HL-60 (cell line): ENCODE measurements at regions not wholly inside any gene's neighbourhood (a gene's known extent, or its start where the extent isn't known, plus 50 kb on each side); places are given as distances from the start of the nearest gene placed in this dataset.

ENCODE experiments used
- GABPA ChIP-seq: IDR thresholded peaks from 2 replicates; pipeline ENCODE4 v1.6.1; 2012; ENCODE audit warnings: low read depth
- POLR2AphosphoS5 ChIP-seq: IDR thresholded peaks from 2 replicates; pipeline ENCODE4 v1.6.1; 2012; ENCODE audit warnings: low read depth
- SPI1 ChIP-seq: IDR thresholded peaks from 2 replicates; pipeline ENCODE4 v1.6.1; 2012; ENCODE audit warnings: low read depth, mild to moderate bottlenecking, borderline replicate concordance
- TF ChIP-seq, protein P1 (sequence below): IDR thresholded peaks from one replicate; pipeline ENCODE4 v1.5.1; 2011; ENCODE audit warnings: low read length, control low read depth, inconsistent platforms; ENCODE audit not compliant: insufficient read depth
- TF ChIP-seq, protein P2 (sequence below): IDR thresholded peaks from 2 replicates; pipeline ENCODE4 v1.6.1; 2012; ENCODE audit warnings: low read depth; ENCODE audit not compliant: insufficient replicate concordance

DNA sequence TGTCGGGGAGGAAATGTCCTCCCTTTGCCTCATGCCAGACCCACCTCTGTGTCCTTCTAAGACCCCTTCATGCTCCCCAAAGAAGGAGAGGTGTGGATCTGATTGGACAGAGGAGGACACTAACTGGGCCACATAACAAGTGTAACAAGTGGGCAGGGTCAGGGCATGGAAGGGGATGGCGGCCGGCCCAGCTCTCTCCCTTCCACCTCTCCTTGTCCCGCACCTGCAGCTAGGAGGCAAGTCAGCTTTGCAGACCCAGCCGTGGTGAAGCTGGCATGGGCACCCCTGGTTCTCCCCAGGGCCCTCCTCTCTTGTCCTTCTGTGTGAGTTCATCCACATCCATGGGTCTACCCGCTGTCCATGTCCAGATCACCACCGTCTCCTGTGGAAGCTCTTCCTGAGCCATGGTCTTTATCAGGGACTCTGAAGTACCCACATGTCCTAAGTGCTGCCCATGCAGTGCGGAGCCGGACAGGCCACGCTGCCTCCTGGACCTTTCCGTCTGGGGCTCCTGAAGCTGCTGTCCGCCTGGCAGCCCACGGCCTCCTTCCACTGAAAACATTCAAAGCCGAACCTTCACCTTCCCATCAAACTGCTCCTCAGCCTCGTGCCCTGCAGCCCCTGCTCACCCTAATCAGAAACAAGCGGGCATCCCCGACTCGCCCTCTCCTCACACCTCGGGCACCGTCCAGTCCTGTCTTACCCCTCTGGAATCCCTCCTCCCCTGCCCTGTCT lies 460.5 kb downstream of the PTPRU start:
- TF ChIP-seq, protein P1, sequence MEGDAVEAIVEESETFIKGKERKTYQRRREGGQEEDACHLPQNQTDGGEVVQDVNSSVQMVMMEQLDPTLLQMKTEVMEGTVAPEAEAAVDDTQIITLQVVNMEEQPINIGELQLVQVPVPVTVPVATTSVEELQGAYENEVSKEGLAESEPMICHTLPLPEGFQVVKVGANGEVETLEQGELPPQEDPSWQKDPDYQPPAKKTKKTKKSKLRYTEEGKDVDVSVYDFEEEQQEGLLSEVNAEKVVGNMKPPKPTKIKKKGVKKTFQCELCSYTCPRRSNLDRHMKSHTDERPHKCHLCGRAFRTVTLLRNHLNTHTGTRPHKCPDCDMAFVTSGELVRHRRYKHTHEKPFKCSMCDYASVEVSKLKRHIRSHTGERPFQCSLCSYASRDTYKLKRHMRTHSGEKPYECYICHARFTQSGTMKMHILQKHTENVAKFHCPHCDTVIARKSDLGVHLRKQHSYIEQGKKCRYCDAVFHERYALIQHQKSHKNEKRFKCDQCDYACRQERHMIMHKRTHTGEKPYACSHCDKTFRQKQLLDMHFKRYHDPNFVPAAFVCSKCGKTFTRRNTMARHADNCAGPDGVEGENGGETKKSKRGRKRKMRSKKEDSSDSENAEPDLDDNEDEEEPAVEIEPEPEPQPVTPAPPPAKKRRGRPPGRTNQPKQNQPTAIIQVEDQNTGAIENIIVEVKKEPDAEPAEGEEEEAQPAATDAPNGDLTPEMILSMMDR, result no peak
- no peak for TF ChIP-seq POLR2AphosphoS5
- TF ChIP-seq, protein P2, sequence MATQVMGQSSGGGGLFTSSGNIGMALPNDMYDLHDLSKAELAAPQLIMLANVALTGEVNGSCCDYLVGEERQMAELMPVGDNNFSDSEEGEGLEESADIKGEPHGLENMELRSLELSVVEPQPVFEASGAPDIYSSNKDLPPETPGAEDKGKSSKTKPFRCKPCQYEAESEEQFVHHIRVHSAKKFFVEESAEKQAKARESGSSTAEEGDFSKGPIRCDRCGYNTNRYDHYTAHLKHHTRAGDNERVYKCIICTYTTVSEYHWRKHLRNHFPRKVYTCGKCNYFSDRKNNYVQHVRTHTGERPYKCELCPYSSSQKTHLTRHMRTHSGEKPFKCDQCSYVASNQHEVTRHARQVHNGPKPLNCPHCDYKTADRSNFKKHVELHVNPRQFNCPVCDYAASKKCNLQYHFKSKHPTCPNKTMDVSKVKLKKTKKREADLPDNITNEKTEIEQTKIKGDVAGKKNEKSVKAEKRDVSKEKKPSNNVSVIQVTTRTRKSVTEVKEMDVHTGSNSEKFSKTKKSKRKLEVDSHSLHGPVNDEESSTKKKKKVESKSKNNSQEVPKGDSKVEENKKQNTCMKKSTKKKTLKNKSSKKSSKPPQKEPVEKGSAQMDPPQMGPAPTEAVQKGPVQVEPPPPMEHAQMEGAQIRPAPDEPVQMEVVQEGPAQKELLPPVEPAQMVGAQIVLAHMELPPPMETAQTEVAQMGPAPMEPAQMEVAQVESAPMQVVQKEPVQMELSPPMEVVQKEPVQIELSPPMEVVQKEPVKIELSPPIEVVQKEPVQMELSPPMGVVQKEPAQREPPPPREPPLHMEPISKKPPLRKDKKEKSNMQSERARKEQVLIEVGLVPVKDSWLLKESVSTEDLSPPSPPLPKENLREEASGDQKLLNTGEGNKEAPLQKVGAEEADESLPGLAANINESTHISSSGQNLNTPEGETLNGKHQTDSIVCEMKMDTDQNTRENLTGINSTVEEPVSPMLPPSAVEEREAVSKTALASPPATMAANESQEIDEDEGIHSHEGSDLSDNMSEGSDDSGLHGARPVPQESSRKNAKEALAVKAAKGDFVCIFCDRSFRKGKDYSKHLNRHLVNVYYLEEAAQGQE, result no peak
- no peak for TF ChIP-seq GABPA
- no peak for TF ChIP-seq SPI1
